ENCODE measurements at regions not wholly inside any gene's neighbourhood (a gene's known extent, or its start where the extent isn't known, plus 50 kb on each side); places are given as distances from the start of the nearest gene placed in this dataset.
"Not testable (repeated sequence)": the region's sequence is repeated elsewhere in the genome, so short reads cannot be mapped to it uniquely, and the experiment has no call there.

- DNase-seq (ENCODE audit: low read depth) = no peak
These were observed 202.8 kb downstream of the KDM5D start for GRCh38 chrY:19541475-19542306.

- DNase-seq (ENCODE audit: low read depth) = not testable (repeated sequence)
These were observed 208.8 kb downstream of the KDM5D start for GRCh38 chrY:19535697-19536096.

- no peak for DNase-seq (ENCODE audit: low read depth)
These were observed 222.6 kb downstream of the KDM5D start for GRCh38 chrY:19521976-19522375.

DNA sequence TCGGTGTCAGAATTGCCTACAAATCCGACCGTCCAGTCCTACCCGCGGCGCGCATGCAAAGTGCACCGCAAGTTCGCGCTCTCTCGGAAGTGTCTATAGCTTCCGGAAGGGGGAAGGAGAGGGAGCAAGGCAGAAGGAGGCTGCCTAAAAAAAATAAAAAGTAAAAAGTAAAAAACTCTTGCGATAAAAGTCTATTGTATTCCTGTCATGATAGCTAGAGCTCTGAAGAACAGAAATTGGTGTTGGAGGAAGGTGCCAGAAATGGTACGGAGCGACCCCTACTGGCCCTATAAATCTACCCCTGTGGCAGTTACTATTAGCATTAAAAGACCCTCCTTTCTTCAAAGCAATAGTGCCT is 241.5 kb downstream of the KDM5D start:
- no peak for DNase-seq (ENCODE audit: low read depth)

DNA sequence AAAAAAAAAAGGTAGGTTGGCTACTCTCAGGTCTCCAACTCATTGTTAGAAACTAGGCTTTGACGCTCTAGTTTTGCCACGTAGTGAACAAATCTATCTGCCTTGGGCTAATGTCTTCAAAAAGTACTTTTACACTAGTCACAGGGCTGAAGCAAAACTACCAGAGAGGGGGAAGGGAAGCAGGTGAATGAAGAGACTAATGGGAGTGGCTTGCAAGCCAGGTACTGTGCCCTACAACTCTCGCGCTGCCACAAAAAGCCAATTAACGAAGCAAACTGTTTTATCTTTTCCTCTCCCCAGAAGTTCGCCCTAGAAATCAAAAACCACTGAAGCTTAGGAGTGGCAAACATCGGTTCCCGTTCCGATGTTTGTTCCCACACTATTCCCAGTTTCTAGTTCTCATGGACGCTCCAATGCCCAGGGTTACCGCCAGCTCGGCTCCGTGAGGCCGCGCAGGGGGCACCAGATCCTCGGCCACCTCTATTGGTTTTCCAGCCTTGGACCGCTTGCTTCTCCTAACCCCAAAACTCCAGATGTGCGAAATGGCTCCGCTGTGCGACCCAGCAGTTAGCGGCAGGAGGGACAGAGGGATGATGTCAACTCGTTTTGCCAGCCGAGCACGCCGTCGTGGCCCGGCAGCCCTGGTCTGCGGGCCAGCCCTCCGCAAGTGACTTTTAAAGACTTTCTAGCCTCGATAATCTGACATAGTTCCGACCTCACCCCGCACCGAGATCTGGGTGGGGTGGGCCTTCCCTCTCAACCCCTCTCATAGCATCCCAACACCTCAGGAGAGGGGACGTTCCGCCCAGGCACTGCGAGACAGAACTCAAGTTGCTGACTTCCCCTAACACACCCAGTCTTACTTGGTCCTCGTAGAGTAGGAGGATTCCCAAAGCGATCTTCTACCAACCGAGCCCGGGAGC is 242.1 kb downstream of the KDM5D start:
- no peak for DNase-seq (ENCODE audit: low read depth)

DNA sequence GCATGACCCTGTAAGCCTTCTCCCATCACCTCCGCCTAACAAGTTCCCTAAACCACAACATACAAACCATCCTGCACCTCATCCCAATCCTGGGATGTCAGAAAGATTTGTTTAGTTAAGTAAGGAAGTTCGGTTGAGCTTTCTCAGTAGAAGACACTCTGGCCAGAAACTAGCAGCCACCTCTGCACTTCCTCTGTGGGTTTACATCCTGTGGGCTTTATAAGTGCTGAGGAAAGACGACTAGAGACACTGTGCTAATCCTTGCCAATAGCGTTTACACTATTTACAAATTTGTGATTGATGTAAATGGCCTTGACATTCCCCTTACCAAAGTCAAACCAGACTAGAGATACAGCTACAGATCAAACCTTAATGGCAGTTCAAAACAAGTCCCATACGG is 246.0 kb downstream of the KDM5D start:
- no peak for DNase-seq (ENCODE audit: low read depth)

DNA sequence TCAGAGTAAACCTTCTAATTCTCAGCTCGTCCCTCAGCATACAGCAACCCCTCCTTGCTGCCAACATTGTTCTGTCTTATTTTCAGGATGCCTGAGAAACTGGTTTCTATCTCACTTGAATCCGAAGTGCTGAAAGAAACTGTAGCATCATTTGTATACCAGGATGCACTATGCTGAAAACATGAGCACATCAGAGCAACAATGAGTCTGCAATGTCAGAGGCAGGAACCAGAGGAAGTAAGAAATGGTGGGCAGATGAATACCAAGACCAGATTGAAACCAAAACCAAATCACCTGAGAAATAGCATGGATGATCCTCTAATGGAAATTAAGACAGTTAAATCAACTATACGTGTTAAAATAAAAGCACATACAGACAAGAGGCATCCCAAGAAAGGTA is 257.0 kb downstream of the KDM5D start:
- no peak for DNase-seq (ENCODE audit: low read depth)

GRCh38 chrY:19484997-19485396 is 259.5 kb downstream of the KDM5D start:
- no peak for DNase-seq (ENCODE audit: low read depth)

- no peak for DNase-seq (ENCODE audit: low read depth)
These were observed 265.4 kb downstream of the KDM5D start for GRCh38 chrY:19479141-19479540.

- no peak for DNase-seq (ENCODE audit: low read depth)
These were observed 266.6 kb downstream of the KDM5D start for GRCh38 chrY:19477959-19478358.

DNA sequence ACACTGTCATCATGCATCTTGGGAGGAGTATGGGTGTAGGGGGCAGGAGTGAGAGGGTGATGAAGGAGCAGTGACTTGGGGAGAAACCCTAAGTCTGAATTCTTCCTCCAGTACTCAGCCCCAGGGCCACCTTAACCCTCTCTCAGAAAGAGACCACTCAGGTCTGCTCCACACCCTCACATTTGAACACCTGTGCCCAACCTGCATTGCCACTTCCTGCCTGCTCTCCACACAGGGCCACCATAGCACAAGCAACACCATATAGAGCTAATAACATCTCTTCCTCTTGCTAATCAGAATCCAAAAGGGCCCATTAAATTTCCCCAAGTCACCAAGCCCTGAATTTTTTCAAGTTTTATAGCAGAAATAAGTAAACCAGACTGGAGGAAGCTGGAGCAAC is 278.7 kb downstream of the KDM5D start:
- no peak for DNase-seq (ENCODE audit: low read depth)

- no peak for DNase-seq (ENCODE audit: low read depth)
These were observed 287.6 kb downstream of the KDM5D start for GRCh38 chrY:19456855-19457448.

GRCh38 chrY:19433059-19433458 is 311.5 kb downstream of the KDM5D start:
- DNase-seq (ENCODE audit: low read depth) = peak; percentile 29

- DNase-seq (ENCODE audit: low read depth) = no peak
These were observed 316.6 kb downstream of the KDM5D start for GRCh38 chrY:19427736-19428518.

DNA sequence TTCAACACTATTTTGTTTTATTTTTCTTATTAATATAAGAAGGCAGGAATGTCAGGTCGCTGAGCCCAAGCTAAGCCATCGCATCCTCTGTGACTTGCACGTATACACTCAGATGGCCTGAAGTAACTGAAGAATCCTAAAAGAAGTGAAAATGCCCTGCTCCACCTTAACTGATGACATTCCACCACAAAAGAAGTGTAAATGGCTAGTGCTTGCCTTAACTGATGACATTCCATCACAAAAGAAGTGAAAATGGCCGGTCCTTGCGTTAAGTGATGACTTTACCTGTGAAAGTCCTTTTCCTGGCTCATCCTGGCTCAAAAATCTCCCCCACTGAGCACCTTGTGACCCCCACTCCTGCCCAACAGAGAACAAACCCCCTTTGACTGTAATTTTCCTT is 317.3 kb downstream of the KDM5D start:
- not testable (repeated sequence) for DNase-seq (ENCODE audit: low read depth)

DNA sequence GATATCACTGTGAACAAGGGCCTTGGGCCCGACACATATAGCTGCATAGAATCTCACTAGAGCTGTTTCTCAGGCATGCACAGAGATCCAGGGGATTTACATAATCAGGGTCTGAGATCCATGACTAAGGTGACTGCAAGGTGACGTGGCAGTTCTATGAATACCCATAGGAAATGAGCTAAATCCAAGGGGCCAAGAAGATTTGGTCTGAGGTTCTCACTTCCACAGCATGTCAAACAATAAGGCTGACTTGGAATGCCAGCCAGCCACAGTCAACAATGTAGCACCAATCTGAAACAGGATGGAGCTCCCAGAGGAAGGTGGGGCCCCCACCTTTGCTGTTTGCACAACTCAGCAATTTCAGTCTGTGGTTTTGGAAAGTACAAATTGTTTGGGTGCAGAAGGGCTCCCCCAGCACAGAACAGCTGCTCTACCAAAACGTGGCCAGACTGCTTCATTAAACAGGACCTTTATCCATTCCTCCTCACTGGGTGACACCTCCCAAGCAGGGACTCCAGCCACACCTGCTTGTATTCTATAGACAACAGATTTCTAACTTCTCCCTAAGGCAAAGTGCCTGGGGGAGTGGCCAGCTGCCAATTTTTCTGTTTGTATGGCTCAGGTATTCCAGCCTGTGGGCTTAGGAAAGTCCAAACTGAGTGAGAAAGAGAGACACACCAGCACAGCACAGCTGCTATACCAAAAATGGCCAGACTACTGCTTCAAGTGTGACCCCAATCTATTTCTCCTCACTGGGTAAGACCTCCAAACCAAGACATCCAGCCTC is 333.4 kb downstream of the KDM5D start:
- no peak for DNase-seq (ENCODE audit: low read depth)

DNA sequence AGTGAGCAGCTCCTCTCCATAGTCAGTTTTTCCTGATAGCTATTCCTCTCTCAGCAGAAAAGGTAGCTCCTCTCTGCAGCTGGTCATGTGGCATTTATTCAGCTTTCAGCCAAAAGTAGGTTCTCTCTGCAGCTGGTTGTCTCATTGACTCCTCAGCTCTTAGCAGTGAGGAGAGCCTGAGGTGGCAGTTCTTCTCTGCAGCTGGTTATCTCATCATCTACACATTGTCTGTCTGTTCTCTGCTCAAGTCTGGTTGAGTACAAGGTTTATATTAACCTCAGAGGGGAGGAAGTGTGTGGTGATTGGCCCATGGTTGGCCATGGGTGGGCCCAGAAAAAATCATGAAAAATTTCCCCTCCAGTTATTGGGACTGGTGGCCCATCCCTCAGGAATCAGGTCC is 338.3 kb downstream of the KDM5D start:
- DNase-seq (ENCODE audit: low read depth) = no peak

DNA sequence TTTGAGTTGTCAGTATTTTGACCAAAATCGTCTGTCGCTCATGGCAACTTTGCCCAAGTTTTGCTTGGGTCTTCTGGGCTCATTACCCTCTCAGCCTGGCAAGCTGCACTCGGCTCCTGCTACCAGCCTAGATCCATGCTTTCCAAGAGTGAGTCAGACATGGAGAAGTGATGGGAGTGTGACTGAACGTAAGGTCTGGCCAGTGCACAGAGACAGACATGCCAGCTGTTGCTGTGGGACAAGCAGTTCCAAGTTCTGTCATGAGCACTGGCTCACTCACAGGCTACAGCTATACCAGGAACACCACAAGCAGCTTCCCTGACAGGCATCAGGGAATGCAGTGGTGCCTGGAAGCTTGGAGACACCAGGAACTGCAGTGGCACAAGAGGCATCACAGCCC is 338.9 kb downstream of the KDM5D start:
- no peak for DNase-seq (ENCODE audit: low read depth)

- DNase-seq (ENCODE audit: low read depth) = no peak
These were observed 351.6 kb downstream of the KDM5D start for GRCh38 chrY:19392876-19393275.

DNA sequence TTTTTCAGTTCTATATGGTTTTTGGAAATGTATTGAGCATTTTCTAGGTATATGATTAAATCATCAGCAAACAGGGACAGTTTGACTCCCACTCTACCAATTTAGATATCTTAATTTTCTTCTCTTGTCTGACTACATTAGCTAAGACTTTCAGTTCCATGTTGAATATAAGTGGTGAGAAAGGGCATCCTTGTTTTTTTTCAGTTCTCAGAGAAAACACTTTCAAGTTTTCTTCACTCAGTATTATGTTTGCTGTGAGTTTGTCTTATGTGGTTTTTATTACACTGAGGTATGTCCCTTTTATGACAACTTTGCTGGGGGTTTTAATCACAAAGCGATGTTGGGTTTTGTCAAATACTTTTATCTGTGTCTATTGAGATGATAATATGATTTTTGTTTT is 352.6 kb downstream of the KDM5D start:
- DNase-seq (ENCODE audit: low read depth) = no peak

- no peak for DNase-seq (ENCODE audit: low read depth)
These were observed 379.2 kb downstream of the KDM5D start for GRCh38 chrY:19365321-19365720.
